NCI-H187 treated with DMSO at 0.1 percent for 48 hours (cell line): ENCODE measurements at regions not wholly inside any gene's neighbourhood (a gene's known extent, or its start where the extent isn't known, plus 50 kb on each side); places are given as distances from the start of the nearest gene placed in this dataset.

Source experiments
- DNase-seq: peaks from one replicate; lab custom pipeline; 2025; lab: John Stamatoyannopoulos, UW

DNA sequence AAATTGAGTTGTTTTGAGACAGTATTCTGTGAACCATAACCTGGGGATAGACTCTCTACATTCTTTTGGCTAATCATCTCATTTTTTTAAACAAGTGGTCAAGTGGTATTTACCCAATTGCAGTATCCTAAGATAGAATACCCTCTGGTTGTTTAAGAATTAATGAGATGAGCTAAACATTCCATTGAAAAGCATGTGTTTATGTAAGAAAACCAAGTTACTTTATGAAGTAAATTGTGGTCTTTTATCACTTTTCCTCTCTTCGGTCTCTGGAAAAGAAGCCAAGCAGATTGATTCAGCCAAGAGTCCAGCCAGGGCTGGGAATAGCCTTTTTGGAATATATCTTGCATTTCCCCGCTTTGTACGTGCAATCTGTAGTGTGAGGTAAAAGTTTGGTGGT, 185.7 kb upstream of the TOPAZ1 start:
- DNase-seq, result no peak

GRCh38 chr3:44056446-44057240, 185.0 kb upstream of the TOPAZ1 start:
- DNase-seq, result no peak

- DNase-seq, result no peak
Measured at GRCh38 chr3:44058022-44058867, 183.4 kb upstream of the TOPAZ1 start.

GRCh38 chr3:44058868-44059203, 182.8 kb upstream of the TOPAZ1 start:
- DNase-seq, result no peak

DNA sequence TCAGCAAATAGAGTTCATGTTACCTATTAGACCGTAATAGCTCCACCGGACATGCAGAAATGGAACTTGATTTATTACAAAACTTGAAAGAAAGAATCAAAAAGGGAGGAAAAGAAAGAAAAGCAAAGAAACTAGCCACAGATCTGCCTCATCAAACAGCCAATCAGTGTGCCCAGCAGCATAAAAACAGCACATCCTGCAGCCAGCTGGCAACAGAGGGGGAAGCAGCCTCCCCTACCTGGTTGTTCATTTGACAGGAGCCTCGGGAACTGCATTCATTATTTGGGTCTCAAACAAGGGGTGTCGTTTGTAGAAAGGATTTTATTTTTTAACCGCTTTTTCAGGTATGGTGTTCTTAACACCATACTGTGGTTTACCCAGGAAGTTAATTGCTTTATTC, 181.5 kb upstream of the TOPAZ1 start:
- DNase-seq, result no peak

- no peak for DNase-seq
Measured at GRCh38 chr3:44061268-44061667, 180.4 kb upstream of the TOPAZ1 start.

- DNase-seq, result no peak
Measured at GRCh38 chr3:44061961-44062360, 179.7 kb upstream of the TOPAZ1 start.

- DNase-seq, result no peak
Measured at GRCh38 chr3:44065311-44066094, 176.2 kb upstream of the TOPAZ1 start.

GRCh38 chr3:44066806-44067205, 174.9 kb upstream of the TOPAZ1 start:
- DNase-seq, result no peak

DNA sequence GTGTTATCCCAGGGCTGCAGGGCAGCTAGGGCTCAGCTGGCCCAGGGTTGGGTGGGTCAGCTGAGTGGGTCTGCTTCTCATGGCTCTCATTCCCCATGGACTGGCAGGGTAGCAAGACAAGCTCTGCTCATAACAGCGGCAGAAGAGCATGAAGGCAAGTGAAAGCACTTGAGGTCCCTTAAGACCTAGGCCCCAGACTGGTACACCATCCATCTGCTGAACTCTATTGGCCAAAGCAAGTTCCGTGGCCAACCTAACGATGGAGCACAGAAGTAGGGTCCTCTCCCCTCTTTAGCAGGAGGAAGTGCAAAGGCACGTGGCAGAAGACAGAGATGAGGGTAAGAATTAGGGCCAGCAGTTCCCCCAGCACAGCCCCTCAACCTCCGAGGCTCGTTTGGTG, 174.3 kb upstream of the TOPAZ1 start:
- DNase-seq, result no peak

DNA sequence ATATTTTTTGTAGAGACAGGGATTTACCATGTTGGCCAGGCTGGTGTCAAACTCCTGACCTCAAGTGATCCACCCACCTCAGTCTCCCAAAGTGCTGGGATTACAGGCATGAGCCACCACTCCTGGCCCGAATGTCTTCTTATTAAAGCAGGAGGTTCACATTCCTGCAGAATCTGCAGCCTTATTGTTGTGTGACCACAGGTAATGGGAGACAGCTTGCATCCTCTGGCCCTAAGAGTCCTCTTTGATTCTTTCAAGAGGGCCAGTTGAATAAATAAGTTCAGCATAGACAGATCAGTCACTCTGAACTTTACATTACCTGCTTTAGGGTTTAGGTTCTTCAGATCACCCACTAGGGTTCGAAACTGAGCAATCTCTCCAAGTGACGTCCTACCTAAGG, 172.9 kb upstream of the TOPAZ1 start:
- DNase-seq, result no peak

DNA sequence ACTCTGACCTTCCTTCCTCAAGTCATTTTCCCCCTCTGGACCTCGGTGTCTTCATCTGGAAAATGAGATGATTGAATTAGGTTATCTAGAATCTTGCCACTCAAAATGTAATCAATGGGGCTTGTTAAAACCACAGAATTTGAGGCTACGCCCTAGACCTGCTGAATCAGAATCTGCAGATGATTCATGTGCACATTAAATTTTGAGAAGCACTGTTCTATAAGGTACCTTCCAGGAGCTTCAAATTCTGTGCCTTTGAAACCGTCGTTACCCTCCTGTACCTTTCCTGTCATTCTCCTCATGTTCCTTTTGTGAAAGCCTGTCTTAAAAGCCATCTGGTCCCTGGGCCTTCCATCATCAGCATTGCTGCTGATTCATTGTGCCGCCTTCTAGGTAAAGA, 172.4 kb upstream of the TOPAZ1 start:
- DNase-seq, result no peak

GRCh38 chr3:44070841-44071546, 170.7 kb upstream of the TOPAZ1 start:
- DNase-seq, result no peak

GRCh38 chr3:44072601-44073540, 168.8 kb upstream of the TOPAZ1 start:
- DNase-seq, result no peak

- DNase-seq, result no peak
Measured at GRCh38 chr3:44074181-44074580, 167.5 kb upstream of the TOPAZ1 start.

- no peak for DNase-seq
Measured at GRCh38 chr3:44076221-44076829, 165.4 kb upstream of the TOPAZ1 start.

DNA sequence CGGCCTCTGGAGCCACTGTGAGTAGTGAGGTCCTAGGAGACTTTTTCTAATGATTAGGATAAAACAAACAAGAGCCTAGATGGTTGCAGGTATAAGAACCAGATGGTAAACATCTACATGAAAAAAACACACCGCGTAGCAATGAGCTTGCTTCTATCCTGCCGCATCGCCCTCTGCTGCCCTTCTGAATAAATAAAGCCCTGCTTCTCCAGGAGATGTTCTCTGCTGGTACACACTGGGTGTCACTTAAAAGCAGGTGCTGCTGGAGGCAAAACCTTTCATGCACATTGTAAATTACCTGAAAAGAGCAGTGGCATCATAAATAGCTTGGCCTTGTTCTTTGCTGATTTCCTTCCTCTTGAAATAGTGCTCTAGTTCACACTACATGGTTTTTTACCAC, 164.4 kb upstream of the TOPAZ1 start:
- DNase-seq, result no peak

DNA sequence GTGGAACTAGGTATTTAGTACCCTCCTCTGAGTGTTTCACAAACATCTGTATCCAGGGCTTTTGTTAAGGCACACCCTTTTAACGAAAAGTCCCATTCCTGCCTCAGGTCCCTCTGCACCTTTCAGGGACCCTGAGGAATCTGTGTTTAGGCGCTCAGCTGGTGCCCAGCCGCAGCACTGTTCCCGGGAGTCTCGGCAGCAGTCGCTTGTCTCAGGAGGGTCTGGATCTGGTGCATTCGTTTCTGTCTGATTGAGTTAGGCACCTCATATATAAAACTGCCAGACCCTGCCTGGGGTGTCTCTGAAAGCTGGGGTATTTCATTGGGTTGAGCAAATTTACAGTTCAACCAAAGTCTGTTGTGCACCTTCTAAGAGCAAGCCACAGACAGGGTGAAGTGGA, 162.8 kb upstream of the TOPAZ1 start:
- no peak for DNase-seq

DNA sequence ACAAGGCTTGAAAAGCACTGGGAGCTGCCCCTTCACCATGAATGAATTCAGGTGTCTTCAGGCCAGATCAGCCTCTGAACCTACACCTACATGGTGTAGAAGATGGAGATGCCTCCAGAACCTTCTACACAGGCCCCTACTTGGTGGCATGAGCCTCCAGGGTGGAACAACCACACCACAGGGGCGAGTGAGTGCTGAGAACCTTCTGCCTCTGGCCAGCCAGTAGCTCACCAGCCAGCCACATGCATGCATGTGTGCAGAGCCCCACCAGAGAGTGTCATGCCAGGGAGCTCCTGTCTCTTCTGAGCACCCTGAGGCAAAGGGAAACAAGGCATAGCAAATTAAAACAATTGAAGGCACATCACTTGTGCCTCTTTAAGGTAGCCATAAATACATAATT, 161.8 kb upstream of the TOPAZ1 start:
- DNase-seq, result no peak

GRCh38 chr3:44080474-44081072, 161.1 kb upstream of the TOPAZ1 start:
- DNase-seq, result no peak
